HG02885 (cell line): ENCODE measurements at regions not wholly inside any gene's neighbourhood (a gene's known extent, or its start where the extent isn't known, plus 50 kb on each side); places are given as distances from the start of the nearest gene placed in this dataset.

Source experiments
- ATAC-seq: cut with Tn5 transposase; IDR thresholded peaks from one replicate; pipeline ENCODE4 v1.9.1; 2021; ENCODE audit warnings: mild to moderate bottlenecking; ENCODE audit not compliant: unreplicated experiment, poor library complexity

- ATAC-seq = no peak
These were observed 229.7 kb downstream of the GBA3 start for GRCh38 chr4:22922426-22922825.

- no peak for ATAC-seq
These were observed 229.2 kb downstream of the GBA3 start for GRCh38 chr4:22921936-22922335.

- ATAC-seq = no peak
These were observed 218.5 kb downstream of the GBA3 start for GRCh38 chr4:22911285-22911684.

- no peak for ATAC-seq
These were observed 217.5 kb downstream of the GBA3 start for GRCh38 chr4:22910200-22910599.

GRCh38 chr4:22906045-22906444, 213.3 kb downstream of the GBA3 start:
- ATAC-seq = no peak

GRCh38 chr4:22903913-22904312, 211.2 kb downstream of the GBA3 start:
- no peak for ATAC-seq

- no peak for ATAC-seq
These were observed 208.9 kb downstream of the GBA3 start for GRCh38 chr4:22901631-22902030.

- no peak for ATAC-seq
These were observed 208.1 kb downstream of the GBA3 start for GRCh38 chr4:22900876-22901275.

- peak; percentile 70 for ATAC-seq
These were observed 204.9 kb downstream of the GBA3 start for GRCh38 chr4:22897520-22898108.

- no peak for ATAC-seq
These were observed 202.7 kb downstream of the GBA3 start for GRCh38 chr4:22895482-22895881.

GRCh38 chr4:22884157-22884556, 191.4 kb downstream of the GBA3 start:
- ATAC-seq = no peak

GRCh38 chr4:22881411-22881810, 188.7 kb downstream of the GBA3 start:
- ATAC-seq = no peak

- ATAC-seq = no peak
These were observed 184.8 kb downstream of the GBA3 start for GRCh38 chr4:22877486-22878052.

- no peak for ATAC-seq
These were observed 183.5 kb downstream of the GBA3 start for GRCh38 chr4:22876270-22876669.

- no peak for ATAC-seq
These were observed 183.0 kb downstream of the GBA3 start for GRCh38 chr4:22875587-22876257.

- ATAC-seq = no peak
These were observed 181.7 kb downstream of the GBA3 start for GRCh38 chr4:22874334-22874912.

- no peak for ATAC-seq
These were observed 181.2 kb downstream of the GBA3 start for GRCh38 chr4:22873899-22874298.

GRCh38 chr4:22870847-22871449, 178.2 kb downstream of the GBA3 start:
- ATAC-seq = no peak

GRCh38 chr4:22869235-22869634, 176.5 kb downstream of the GBA3 start:
- ATAC-seq = no peak
